ENCODE measurements at regions not wholly inside any gene's neighbourhood (a gene's known extent, or its start where the extent isn't known, plus 50 kb on each side); places are given as distances from the start of the nearest gene placed in this dataset.

GRCh38 chr7:9937944-9938631 is 1035.6 kb upstream of the PHF14 start:
- peak; percentile 4 for DNase-seq (ENCODE audit: low read depth)
- no peak overlapping the region for H3K4me3 ChIP-seq (ENCODE audit: control insufficient read depth, low read depth, low read length)
- no peak for TF ChIP-seq CTCF (conservative IDR thresholded peaks at IDR 0.05; ENCODE audit: control insufficient read depth, insufficient read depth, low read depth, low read length)

GRCh38 chr7:9939176-9939575 is 1034.5 kb upstream of the PHF14 start:
- no peak overlapping the region for H3K4me3 ChIP-seq (ENCODE audit: control insufficient read depth, low read depth, low read length)
- DNase-seq (ENCODE audit: low read depth), result no peak
- TF ChIP-seq CTCF (conservative IDR thresholded peaks at IDR 0.05; ENCODE audit: control insufficient read depth, insufficient read depth, low read depth, low read length), result no peak

- TF ChIP-seq CTCF (conservative IDR thresholded peaks at IDR 0.05; ENCODE audit: control insufficient read depth, insufficient read depth, low read depth, low read length), result no peak
- no peak for DNase-seq (ENCODE audit: low read depth)
- no peak overlapping the region for H3K4me3 ChIP-seq (ENCODE audit: control insufficient read depth, low read depth, low read length)
These were observed 1028.5 kb upstream of the PHF14 start for GRCh38 chr7:9945131-9945530.

GRCh38 chr7:9945857-9946256 is 1027.8 kb upstream of the PHF14 start:
- DNase-seq (ENCODE audit: low read depth), result no peak
- TF ChIP-seq CTCF (conservative IDR thresholded peaks at IDR 0.05; ENCODE audit: control insufficient read depth, insufficient read depth, low read depth, low read length), result no peak
- no peak overlapping the region for H3K4me3 ChIP-seq (ENCODE audit: control insufficient read depth, low read depth, low read length)

- no peak overlapping the region for H3K4me3 ChIP-seq (ENCODE audit: control insufficient read depth, low read depth, low read length)
- DNase-seq (ENCODE audit: low read depth), result no peak
- TF ChIP-seq CTCF (conservative IDR thresholded peaks at IDR 0.05; ENCODE audit: control insufficient read depth, insufficient read depth, low read depth, low read length), result no peak
These were observed 1018.5 kb upstream of the PHF14 start for GRCh38 chr7:9955138-9955537.

- no peak overlapping the region for H3K4me3 ChIP-seq (ENCODE audit: control insufficient read depth, low read depth, low read length)
- TF ChIP-seq CTCF (conservative IDR thresholded peaks at IDR 0.05; ENCODE audit: control insufficient read depth, insufficient read depth, low read depth, low read length), result no peak
- no peak for DNase-seq (ENCODE audit: low read depth)
These were observed 1015.2 kb upstream of the PHF14 start for GRCh38 chr7:9958486-9958885.

GRCh38 chr7:9960460-9960859 is 1013.2 kb upstream of the PHF14 start:
- no peak overlapping the region for H3K4me3 ChIP-seq (ENCODE audit: control insufficient read depth, low read depth, low read length)
- no peak for TF ChIP-seq CTCF (conservative IDR thresholded peaks at IDR 0.05; ENCODE audit: control insufficient read depth, insufficient read depth, low read depth, low read length)

More at GRCh38 chr7:9960460-9960859, 1013.2 kb upstream of the PHF14 start:
- DNase-seq (ENCODE audit: low read depth), result no peak

Measured in fibroblast of mammary gland (primary cell).